ENCODE measurements at regions not wholly inside any gene's neighbourhood (a gene's known extent, or its start where the extent isn't known, plus 50 kb on each side); places are given as distances from the start of the nearest gene placed in this dataset.

GRCh38 chr4:114401483-114401882 is 197.1 kb upstream of the UGT8 start:
- TF ChIP-seq EZH2 (IDR thresholded peaks at IDR 0.05; ENCODE audit: borderline replicate concordance) (no peak), EZH2phosphoT487 (IDR thresholded peaks at IDR 0.05; ENCODE audit: low read depth, severe bottlenecking, unreplicated experiment) (no peak), CTCF (IDR thresholded peaks at IDR 0.05; ENCODE audit: poor library complexity) (no peak)
- H3K27ac ChIP-seq: no peak overlapping the region
- no peaks in the 10 kb centered on the region for H3K9me2 ChIP-seq (replicated peaks; ENCODE audit: insufficient read depth)
- H3K4me3 ChIP-seq: no peak overlapping the region
- H4K20me1 ChIP-seq (ENCODE audit: insufficient read depth, poor library complexity, severe bottlenecking): no peaks in the 10 kb centered on the region
- no peak for DNase-seq (ENCODE audit: low spot score)
- H3K27me3 ChIP-seq: no peaks in the 10 kb centered on the region
- H3K4me2 ChIP-seq: no peak overlapping the region
- peaks cover 5% of the 10 kb centered on the region for H3K4me1 ChIP-seq (ENCODE audit: insufficient read depth)
- no peak overlapping the region for H2AFZ ChIP-seq
- WGBS (ENCODE audit: low lambda C conversion rate, missing lambda C conversion rate): 42% methylated on average over 2 of the region's 2 CpGs
- no peaks in the 10 kb centered on the region for H3K36me3 ChIP-seq (replicated peaks; ENCODE audit: insufficient read depth, low read depth)
- H3K79me2 ChIP-seq: no peaks in the 10 kb centered on the region
- no peaks in the 10 kb centered on the region for H3K9me3 ChIP-seq (ENCODE audit: low read depth)

GRCh38 chr4:114417214-114417613 is 181.4 kb upstream of the UGT8 start:
- H3K27me3 ChIP-seq: no peaks in the 10 kb centered on the region
- 15% methylated on average over 1 of the region's 1 CpG for WGBS (ENCODE audit: low lambda C conversion rate, missing lambda C conversion rate)
- no peaks in the 10 kb centered on the region for H3K4me1 ChIP-seq (ENCODE audit: insufficient read depth)
- no peaks in the 10 kb centered on the region for H3K9me2 ChIP-seq (replicated peaks; ENCODE audit: insufficient read depth)
- H3K27ac ChIP-seq: no peak overlapping the region
- H3K4me2 ChIP-seq: no peak overlapping the region
- H3K79me2 ChIP-seq: no peaks in the 10 kb centered on the region
- H4K20me1 ChIP-seq (ENCODE audit: insufficient read depth, poor library complexity, severe bottlenecking): no peaks in the 10 kb centered on the region
- TF ChIP-seq CTCF (IDR thresholded peaks at IDR 0.05; ENCODE audit: poor library complexity) (peak; percentile 34), EZH2 (IDR thresholded peaks at IDR 0.05; ENCODE audit: borderline replicate concordance) (no peak), EZH2phosphoT487 (IDR thresholded peaks at IDR 0.05; ENCODE audit: low read depth, severe bottlenecking, unreplicated experiment) (no peak)
- H3K9me3 ChIP-seq (ENCODE audit: low read depth): no peaks in the 10 kb centered on the region
- H3K4me3 ChIP-seq: no peak overlapping the region
- DNase-seq (ENCODE audit: low spot score): peak; percentile 18
- H3K36me3 ChIP-seq (replicated peaks; ENCODE audit: insufficient read depth, low read depth): no peaks in the 10 kb centered on the region
- no peak overlapping the region for H2AFZ ChIP-seq

GRCh38 chr4:114420069-114420468 is 178.5 kb upstream of the UGT8 start:
- Histone ChIP-seq H2AFZ (no peak overlapping the region), H3K4me1 (ENCODE audit: insufficient read depth) (no peaks in the 10 kb centered on the region), H3K4me3 (no peak overlapping the region), H3K9me2 (replicated peaks; ENCODE audit: insufficient read depth) (no peaks in the 10 kb centered on the region), H4K20me1 (ENCODE audit: insufficient read depth, poor library complexity, severe bottlenecking) (no peaks in the 10 kb centered on the region), H3K9me3 (ENCODE audit: low read depth) (no peaks in the 10 kb centered on the region), H3K27ac (peak overlapping the region; percentile 48), H3K79me2 (no peaks in the 10 kb centered on the region), H3K36me3 (replicated peaks; ENCODE audit: insufficient read depth, low read depth) (no peaks in the 10 kb centered on the region), H3K4me2 (no peak overlapping the region), H3K27me3 (no peaks in the 10 kb centered on the region)
- no peak for DNase-seq (ENCODE audit: low spot score)
- 90% methylated on average over 4 of the region's 4 CpGs for WGBS (ENCODE audit: low lambda C conversion rate, missing lambda C conversion rate)
- no peak for TF ChIP-seq EZH2 (IDR thresholded peaks at IDR 0.05; ENCODE audit: borderline replicate concordance)
- no peak for TF ChIP-seq CTCF (IDR thresholded peaks at IDR 0.05; ENCODE audit: poor library complexity)
- TF ChIP-seq EZH2phosphoT487 (IDR thresholded peaks at IDR 0.05; ENCODE audit: low read depth, severe bottlenecking, unreplicated experiment): no peak

GRCh38 chr4:114423582-114423981 is 175.0 kb upstream of the UGT8 start:
- Histone ChIP-seq H3K27me3 (no peaks in the 10 kb centered on the region), H3K9me2 (replicated peaks; ENCODE audit: insufficient read depth) (no peaks in the 10 kb centered on the region), H3K9me3 (ENCODE audit: low read depth) (no peaks in the 10 kb centered on the region), H3K36me3 (replicated peaks; ENCODE audit: insufficient read depth, low read depth) (no peaks in the 10 kb centered on the region), H2AFZ (no peak overlapping the region), H4K20me1 (ENCODE audit: insufficient read depth, poor library complexity, severe bottlenecking) (no peaks in the 10 kb centered on the region), H3K79me2 (no peaks in the 10 kb centered on the region), H3K4me3 (no peak overlapping the region), H3K4me2 (no peak overlapping the region), H3K27ac (no peak overlapping the region), H3K4me1 (ENCODE audit: insufficient read depth) (no peaks in the 10 kb centered on the region)
- TF ChIP-seq EZH2 (IDR thresholded peaks at IDR 0.05; ENCODE audit: borderline replicate concordance): no peak
- TF ChIP-seq EZH2phosphoT487 (IDR thresholded peaks at IDR 0.05; ENCODE audit: low read depth, severe bottlenecking, unreplicated experiment): no peak
- TF ChIP-seq CTCF (IDR thresholded peaks at IDR 0.05; ENCODE audit: poor library complexity): no peak
- 96% methylated on average over 3 of the region's 3 CpGs for WGBS (ENCODE audit: low lambda C conversion rate, missing lambda C conversion rate)
- no peak for DNase-seq (ENCODE audit: low spot score)

Measured in hepatocyte (in vitro differentiated cells).